DND-41 (cell line): ENCODE measurements at regions not wholly inside any gene's neighbourhood (a gene's known extent, or its start where the extent isn't known, plus 50 kb on each side); places are given as distances from the start of the nearest gene placed in this dataset.

Experiments
- ATAC-seq: fragments of 200-7000 bp; cut with Tn5 transposase; 3 replicates; pipeline ENCODE4 v1.9.1; 2021; ENCODE audit warnings: low read depth; ENCODE audit not compliant: insufficient read depth
- DNase-seq: peaks from one replicate; pipeline ENCODE4 v3.0.0-alpha.2; 2020
- H2AFZ ChIP-seq: 2 replicates; pipeline ENCODE4 v1.6.0; 2012; ENCODE audit warnings: low read depth, low read length
- H3K27ac ChIP-seq: 2 replicates; pipeline ENCODE4 v1.5.1; 2012; ENCODE audit warnings: low read length, inconsistent platforms
- H3K27me3 ChIP-seq: fragments of 200-600 bp; sonication (generic); 2 replicates; pipeline ENCODE4 v1.6.0; 2012; ENCODE audit warnings: low read length, mild to moderate bottlenecking, inconsistent platforms; ENCODE audit not compliant: insufficient read depth, poor library complexity
- H3K36me3 ChIP-seq: 2 replicates; pipeline ENCODE4 v1.5.1; 2012; ENCODE audit warnings: low read length, inconsistent platforms; ENCODE audit not compliant: insufficient read depth
- H3K4me1 ChIP-seq: 2 replicates; pipeline ENCODE4 v1.5.1; 2012; ENCODE audit warnings: mild to moderate bottlenecking, low read length; ENCODE audit not compliant: insufficient read depth
- H3K4me2 ChIP-seq: 2 replicates; pipeline ENCODE4 v1.6.0; 2012; ENCODE audit warnings: mild to moderate bottlenecking, moderate library complexity, low read length, inconsistent platforms; ENCODE audit not compliant: insufficient read depth
- H3K4me3 ChIP-seq, 2 experiments: fragments of 200-600 bp in 1 of 2; shearing (Covaris generic) in 1 of 2; 2 replicates each; pipeline ENCODE4 v1.5.1; 2012 to 2016; ENCODE audit warnings: inconsistent platforms in 2 of 2, low read length in 2 of 2, mild to moderate bottlenecking in 2 of 2, low read depth in 1 of 2, moderate library complexity in 1 of 2
- H3K79me2 ChIP-seq: 2 replicates; pipeline ENCODE4 v1.6.0; 2012; ENCODE audit warnings: low read length, inconsistent platforms; ENCODE audit not compliant: insufficient read depth
- H3K9ac ChIP-seq: 2 replicates; pipeline ENCODE4 v1.6.0; 2012; ENCODE audit warnings: low read depth, mild to moderate bottlenecking, inconsistent platforms, low read length, moderate library complexity
- H3K9me3 ChIP-seq: 2 replicates; pipeline ENCODE4 v1.5.1; 2012; ENCODE audit warnings: low read length, moderate library complexity, mild to moderate bottlenecking, inconsistent platforms; ENCODE audit not compliant: insufficient read depth, severe bottlenecking
- H4K20me1 ChIP-seq: 2 replicates; pipeline ENCODE4 v1.6.0; 2012; ENCODE audit warnings: low read length; ENCODE audit not compliant: insufficient read depth
- CTCF ChIP-seq: IDR thresholded peaks from 2 replicates; pipeline ENCODE4 v1.5.1; 2012; ENCODE audit warnings: borderline replicate concordance, low read length, moderate library complexity, mild to moderate bottlenecking; ENCODE audit not compliant: poor library complexity, severe bottlenecking; ENCODE audit errors: extremely low read depth
- EZH2 ChIP-seq: IDR thresholded peaks from 3 replicates; pipeline ENCODE4 v1.6.1; 2012; ENCODE audit warnings: borderline replicate concordance, low read depth, mild to moderate bottlenecking, moderate library complexity, low read length, inconsistent platforms; ENCODE audit not compliant: severe bottlenecking

GRCh38 chr16:73387979-73388378 is 340.1 kb upstream of the ZFHX3 start:
- Histone ChIP-seq H3K27me3 (no peaks in the 10 kb centered on the region), H3K9ac (no peak overlapping the region), H3K4me1 (no peaks in the 10 kb centered on the region), H3K79me2 (no peaks in the 10 kb centered on the region), H3K4me3 (no peak overlapping the region), H3K36me3 (no peaks in the 10 kb centered on the region), H2AFZ (peak overlapping the region; percentile 62), H3K9me3 (no peaks in the 10 kb centered on the region), H4K20me1 (no peaks in the 10 kb centered on the region), H3K27ac (no peak overlapping the region), H3K4me2 (no peak overlapping the region)
- TF ChIP-seq EZH2 = no peak
- no peak for TF ChIP-seq CTCF
- DNase-seq (no peak), ATAC-seq (no peak)

- Histone ChIP-seq H3K9ac (no peak overlapping the region), H3K79me2 (no peaks in the 10 kb centered on the region), H4K20me1 (no peaks in the 10 kb centered on the region), H2AFZ (no peak overlapping the region), H3K4me1 (no peaks in the 10 kb centered on the region), H3K4me3 (no peak overlapping the region), H3K9me3 (no peaks in the 10 kb centered on the region), H3K27me3 (no peaks in the 10 kb centered on the region), H3K27ac (no peak overlapping the region), H3K36me3 (no peaks in the 10 kb centered on the region), H3K4me2 (no peak overlapping the region)
- no peak for DNase-seq
- no peak for ATAC-seq
- TF ChIP-seq EZH2 = no peak
- TF ChIP-seq CTCF = no peak
Observed at GRCh38 chr16:73385696-73386095, 337.8 kb upstream of the ZFHX3 start.

GRCh38 chr16:73384506-73385089 is 336.7 kb upstream of the ZFHX3 start:
- H3K9ac ChIP-seq = no peak overlapping the region
- H4K20me1 ChIP-seq = no peaks in the 10 kb centered on the region
- no peak overlapping the region for H3K4me3 ChIP-seq
- no peaks in the 10 kb centered on the region for H3K79me2 ChIP-seq
- H3K9me3 ChIP-seq = no peaks in the 10 kb centered on the region
- ATAC-seq (no peak), DNase-seq (no peak)
- H3K36me3 ChIP-seq = no peaks in the 10 kb centered on the region
- TF ChIP-seq EZH2 (no peak), CTCF (no peak)
- no peaks in the 10 kb centered on the region for H3K4me1 ChIP-seq
- no peak overlapping the region for H3K4me2 ChIP-seq
- H3K27ac ChIP-seq = no peak overlapping the region
- H2AFZ ChIP-seq = no peak overlapping the region
- H3K27me3 ChIP-seq = no peaks in the 10 kb centered on the region

- Histone ChIP-seq H3K27me3 (no peaks in the 10 kb centered on the region), H3K27ac (no peak overlapping the region), H4K20me1 (no peaks in the 10 kb centered on the region), H3K9me3 (no peaks in the 10 kb centered on the region), H3K9ac (no peak overlapping the region), H3K4me2 (no peak overlapping the region), H3K36me3 (no peaks in the 10 kb centered on the region), H3K4me1 (no peaks in the 10 kb centered on the region), H2AFZ (no peak overlapping the region), H3K79me2 (no peaks in the 10 kb centered on the region), H3K4me3 (no peak overlapping the region)
- no peak for TF ChIP-seq EZH2
- no peak for TF ChIP-seq CTCF
- ATAC-seq = no peak
- no peak for DNase-seq
Observed at GRCh38 chr16:73383988-73384365, 336.0 kb upstream of the ZFHX3 start.
